ENCODE measurements at regions not wholly inside any gene's neighbourhood (a gene's known extent, or its start where the extent isn't known, plus 50 kb on each side); places are given as distances from the start of the nearest gene placed in this dataset.

GRCh38 chr6:8175046-8175777 lies 72.9 kb upstream of the EEF1E1 start:
- no peaks in the 10 kb centered on the region for H3K27me3 ChIP-seq (ENCODE audit: insufficient read depth, low read length)
- no peak overlapping the region for H3K4me3 Mint-ChIP-seq (ENCODE audit: unreplicated experiment)
- DNase-seq (ENCODE audit: low read depth) (no peak), FAIRE-seq (no peak)
- no peak overlapping the region for H3K9ac ChIP-seq (ENCODE audit: low read length)
- H3K4me2 ChIP-seq (ENCODE audit: low read length): no peak overlapping the region
- H3K79me2 ChIP-seq (ENCODE audit: insufficient read depth, low read length): no peaks in the 10 kb centered on the region
- H3K27ac ChIP-seq (ENCODE audit: low read depth, low read length): no peak overlapping the region
- no peaks in the 10 kb centered on the region for H3K36me3 Mint-ChIP-seq (ENCODE audit: low read depth, unreplicated experiment)
- peaks cover 41% of the 10 kb centered on the region for H3K4me1 Mint-ChIP-seq (ENCODE audit: low read depth, unreplicated experiment)
- H3K9me3 Mint-ChIP-seq (ENCODE audit: unreplicated experiment): peaks cover 2% of the 10 kb centered on the region
- no peak overlapping the region for H3K27ac Mint-ChIP-seq (ENCODE audit: unreplicated experiment)
- no peak overlapping the region for H3K4me3 ChIP-seq (ENCODE audit: insufficient read depth, low read depth, low read length)
- H3K36me3 ChIP-seq (ENCODE audit: insufficient read depth, low read length): no peaks in the 10 kb centered on the region
- no peaks in the 10 kb centered on the region for H4K20me1 ChIP-seq (ENCODE audit: insufficient read depth, low read length)
- no peaks in the 10 kb centered on the region for H3K9me3 ChIP-seq (ENCODE audit: insufficient read depth, low read depth, low read length)
- no peak for TF ChIP-seq CTCF (IDR thresholded peaks at IDR 0.05; ENCODE audit: insufficient read depth, low read depth, low read length)
- no peak for TF ChIP-seq EZH2 (IDR thresholded peaks at IDR 0.05; ENCODE audit: insufficient read depth, low read length)
- H2AFZ ChIP-seq (ENCODE audit: low read depth, low read length): no peak overlapping the region
- no peaks in the 10 kb centered on the region for H3K27me3 Mint-ChIP-seq (ENCODE audit: low read depth, unreplicated experiment)
- peaks cover 13% of the 10 kb centered on the region for H3K4me1 ChIP-seq (ENCODE audit: insufficient read depth, low read length)

- H2AFZ ChIP-seq (ENCODE audit: low read depth, low read length): no peak overlapping the region
- no peaks in the 10 kb centered on the region for H4K20me1 ChIP-seq (ENCODE audit: insufficient read depth, low read length)
- no peaks in the 10 kb centered on the region for H3K27me3 Mint-ChIP-seq (ENCODE audit: low read depth, unreplicated experiment)
- no peaks in the 10 kb centered on the region for H3K27me3 ChIP-seq (ENCODE audit: insufficient read depth, low read length)
- peaks cover 35% of the 10 kb centered on the region for H3K4me1 Mint-ChIP-seq (ENCODE audit: low read depth, unreplicated experiment)
- TF ChIP-seq EZH2 (IDR thresholded peaks at IDR 0.05; ENCODE audit: insufficient read depth, low read length) (no peak), CTCF (IDR thresholded peaks at IDR 0.05; ENCODE audit: insufficient read depth, low read depth, low read length) (no peak)
- DNase-seq (ENCODE audit: low read depth) (no peak), FAIRE-seq (no peak)
- no peak overlapping the region for H3K27ac ChIP-seq (ENCODE audit: low read depth, low read length)
- peaks cover 2% of the 10 kb centered on the region for H3K9me3 Mint-ChIP-seq (ENCODE audit: unreplicated experiment)
- no peak overlapping the region for H3K4me2 ChIP-seq (ENCODE audit: low read length)
- no peak overlapping the region for H3K9ac ChIP-seq (ENCODE audit: low read length)
- no peak overlapping the region for H3K4me3 ChIP-seq (ENCODE audit: insufficient read depth, low read depth, low read length)
- peaks cover 7% of the 10 kb centered on the region for H3K4me1 ChIP-seq (ENCODE audit: insufficient read depth, low read length)
- H3K36me3 Mint-ChIP-seq (ENCODE audit: low read depth, unreplicated experiment): no peaks in the 10 kb centered on the region
- no peak overlapping the region for H3K4me3 Mint-ChIP-seq (ENCODE audit: unreplicated experiment)
- H3K36me3 ChIP-seq (ENCODE audit: insufficient read depth, low read length): no peaks in the 10 kb centered on the region
- H3K9me3 ChIP-seq (ENCODE audit: insufficient read depth, low read depth, low read length): no peaks in the 10 kb centered on the region
- H3K79me2 ChIP-seq (ENCODE audit: insufficient read depth, low read length): no peaks in the 10 kb centered on the region
- peak overlapping the region; percentile 6 for H3K27ac Mint-ChIP-seq (ENCODE audit: unreplicated experiment)
Observed at GRCh38 chr6:8174571-8174970, 72.2 kb upstream of the EEF1E1 start.

GRCh38 chr6:8172530-8172929 lies 70.2 kb upstream of the EEF1E1 start:
- no peaks in the 10 kb centered on the region for H3K36me3 Mint-ChIP-seq (ENCODE audit: low read depth, unreplicated experiment)
- H3K9me3 ChIP-seq (ENCODE audit: insufficient read depth, low read depth, low read length): no peaks in the 10 kb centered on the region
- no peak for FAIRE-seq

More at GRCh38 chr6:8172530-8172929, 70.2 kb upstream of the EEF1E1 start:
- H3K4me1 ChIP-seq (ENCODE audit: insufficient read depth, low read length): peaks cover 5% of the 10 kb centered on the region
- no peak overlapping the region for H2AFZ ChIP-seq (ENCODE audit: low read depth, low read length)
- no peak for DNase-seq (ENCODE audit: low read depth)
- Mint-ChIP-seq H3K9me3 (ENCODE audit: unreplicated experiment) (peaks cover 2% of the 10 kb centered on the region), H3K4me3 (ENCODE audit: unreplicated experiment) (no peak overlapping the region), H3K27ac (ENCODE audit: unreplicated experiment) (no peak overlapping the region), H3K27me3 (ENCODE audit: low read depth, unreplicated experiment) (no peaks in the 10 kb centered on the region), H3K4me1 (ENCODE audit: low read depth, unreplicated experiment) (peaks cover 22% of the 10 kb centered on the region)
- no peak for TF ChIP-seq EZH2 (IDR thresholded peaks at IDR 0.05; ENCODE audit: insufficient read depth, low read length)
- no peak for TF ChIP-seq CTCF (IDR thresholded peaks at IDR 0.05; ENCODE audit: insufficient read depth, low read depth, low read length)
- no peaks in the 10 kb centered on the region for H3K36me3 ChIP-seq (ENCODE audit: insufficient read depth, low read length)
- no peaks in the 10 kb centered on the region for H3K79me2 ChIP-seq (ENCODE audit: insufficient read depth, low read length)
- no peak overlapping the region for H3K27ac ChIP-seq (ENCODE audit: low read depth, low read length)
- no peak overlapping the region for H3K4me3 ChIP-seq (ENCODE audit: insufficient read depth, low read depth, low read length)
- H3K9ac ChIP-seq (ENCODE audit: low read length): no peak overlapping the region
- H3K4me2 ChIP-seq (ENCODE audit: low read length): no peak overlapping the region
- no peaks in the 10 kb centered on the region for H4K20me1 ChIP-seq (ENCODE audit: insufficient read depth, low read length)
- peaks cover 2% of the 10 kb centered on the region for H3K27me3 ChIP-seq (ENCODE audit: insufficient read depth, low read length)

All from astrocyte (in vitro differentiated cells and primary cell).